HuH-7 (cell line): ENCODE measurements at regions not wholly inside any gene's neighbourhood (a gene's known extent, or its start where the extent isn't known, plus 50 kb on each side); places are given as distances from the start of the nearest gene placed in this dataset.

Source experiments
- DNase-seq: peaks from one replicate; pipeline ENCODE4 v3.0.0; 2011; ENCODE audit warnings: low spot score

- no peak for DNase-seq
Observed at GRCh38 chr10:128751851-128752250, 625.6 kb upstream of the MKI67 start.

- no peak for DNase-seq
Observed at GRCh38 chr10:128759174-128759573, 633.0 kb upstream of the MKI67 start.

GRCh38 chr10:128763588-128763987 lies 637.4 kb upstream of the MKI67 start:
- DNase-seq, result no peak

- no peak for DNase-seq
Observed at GRCh38 chr10:128764190-128764589, 638.0 kb upstream of the MKI67 start.

- DNase-seq, result no peak
Observed at GRCh38 chr10:128766915-128767314, 640.7 kb upstream of the MKI67 start.

- DNase-seq, result no peak
Observed at GRCh38 chr10:128774979-128775378, 648.8 kb upstream of the MKI67 start.

GRCh38 chr10:128775743-128776142 lies 649.5 kb upstream of the MKI67 start:
- no peak for DNase-seq

GRCh38 chr10:128776673-128777252 lies 650.5 kb upstream of the MKI67 start:
- no peak for DNase-seq

- no peak for DNase-seq
Observed at GRCh38 chr10:128777342-128777741, 651.1 kb upstream of the MKI67 start.

- DNase-seq, result no peak
Observed at GRCh38 chr10:128779416-128779815, 653.2 kb upstream of the MKI67 start.

GRCh38 chr10:128780156-128780761 lies 654.0 kb upstream of the MKI67 start:
- no peak for DNase-seq

- no peak for DNase-seq
Observed at GRCh38 chr10:128781637-128782036, 655.4 kb upstream of the MKI67 start.

GRCh38 chr10:128784444-128784843 lies 658.2 kb upstream of the MKI67 start:
- no peak for DNase-seq

- DNase-seq, result no peak
Observed at GRCh38 chr10:128792426-128793140, 666.4 kb upstream of the MKI67 start.

- no peak for DNase-seq
Observed at GRCh38 chr10:128793726-128794655, 667.8 kb upstream of the MKI67 start.

GRCh38 chr10:128796396-128796912 lies 670.2 kb upstream of the MKI67 start:
- DNase-seq, result no peak

- DNase-seq, result no peak
Observed at GRCh38 chr10:128802062-128802461, 665.0 kb upstream of the MGMT start.

- no peak for DNase-seq
Observed at GRCh38 chr10:128803790-128804189, 663.3 kb upstream of the MGMT start.

GRCh38 chr10:128804411-128804810 lies 662.6 kb upstream of the MGMT start:
- no peak for DNase-seq

GRCh38 chr10:128808921-128809440 lies 658.1 kb upstream of the MGMT start:
- DNase-seq, result no peak

GRCh38 chr10:128811511-128811910 lies 655.5 kb upstream of the MGMT start:
- DNase-seq, result no peak

GRCh38 chr10:128812000-128812399 lies 655.0 kb upstream of the MGMT start:
- DNase-seq, result no peak
